ENCODE measurements at regions not wholly inside any gene's neighbourhood (a gene's known extent, or its start where the extent isn't known, plus 50 kb on each side); places are given as distances from the start of the nearest gene placed in this dataset.

DNA sequence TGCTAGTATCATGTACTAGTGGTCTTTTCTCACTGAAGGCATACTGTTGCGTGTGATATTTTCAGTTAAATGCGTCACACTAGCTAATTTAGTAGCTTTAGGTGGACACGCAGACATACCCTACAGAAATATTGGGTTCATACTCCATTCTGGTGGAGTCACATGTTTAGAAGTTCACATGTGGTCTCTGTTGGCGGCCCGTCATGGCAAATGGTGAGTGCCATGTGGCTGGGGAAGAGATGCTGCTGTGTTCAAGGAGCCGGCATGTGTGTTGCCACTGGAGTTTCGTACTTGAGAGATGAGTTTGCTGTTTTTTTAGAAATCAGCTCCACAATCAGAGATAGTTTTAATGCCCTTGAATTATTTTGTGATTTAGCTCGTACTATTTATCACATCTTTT lies 454.6 kb downstream of the PCNX1 start:
- TF ChIP-seq, protein P1, sequence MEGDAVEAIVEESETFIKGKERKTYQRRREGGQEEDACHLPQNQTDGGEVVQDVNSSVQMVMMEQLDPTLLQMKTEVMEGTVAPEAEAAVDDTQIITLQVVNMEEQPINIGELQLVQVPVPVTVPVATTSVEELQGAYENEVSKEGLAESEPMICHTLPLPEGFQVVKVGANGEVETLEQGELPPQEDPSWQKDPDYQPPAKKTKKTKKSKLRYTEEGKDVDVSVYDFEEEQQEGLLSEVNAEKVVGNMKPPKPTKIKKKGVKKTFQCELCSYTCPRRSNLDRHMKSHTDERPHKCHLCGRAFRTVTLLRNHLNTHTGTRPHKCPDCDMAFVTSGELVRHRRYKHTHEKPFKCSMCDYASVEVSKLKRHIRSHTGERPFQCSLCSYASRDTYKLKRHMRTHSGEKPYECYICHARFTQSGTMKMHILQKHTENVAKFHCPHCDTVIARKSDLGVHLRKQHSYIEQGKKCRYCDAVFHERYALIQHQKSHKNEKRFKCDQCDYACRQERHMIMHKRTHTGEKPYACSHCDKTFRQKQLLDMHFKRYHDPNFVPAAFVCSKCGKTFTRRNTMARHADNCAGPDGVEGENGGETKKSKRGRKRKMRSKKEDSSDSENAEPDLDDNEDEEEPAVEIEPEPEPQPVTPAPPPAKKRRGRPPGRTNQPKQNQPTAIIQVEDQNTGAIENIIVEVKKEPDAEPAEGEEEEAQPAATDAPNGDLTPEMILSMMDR (IDR thresholded peaks at IDR 0.05) = no peak
- no peak overlapping the region for H3K27ac ChIP-seq
- H3K9me3 ChIP-seq = no peaks in the 10 kb centered on the region
- no peak overlapping the region for H3K4me3 ChIP-seq
- peaks cover 10 to 56% of the 10 kb centered on the region in 2 donors for H3K4me1 ChIP-seq (ENCODE audit: control insufficient read depth in 1 of 2, low read depth in 2 of 2)
- no peaks in the 10 kb centered on the region for H3K36me3 ChIP-seq
- H3K27me3 ChIP-seq (replicated peaks; ENCODE audit: insufficient read depth) = no peaks in the 10 kb centered on the region
- ATAC-seq (ENCODE audit: insufficient number of reproducible peaks, low FRiP score, low read depth) = no peak
- DNase-seq (ENCODE audit: low spot score) = no peak

DNA sequence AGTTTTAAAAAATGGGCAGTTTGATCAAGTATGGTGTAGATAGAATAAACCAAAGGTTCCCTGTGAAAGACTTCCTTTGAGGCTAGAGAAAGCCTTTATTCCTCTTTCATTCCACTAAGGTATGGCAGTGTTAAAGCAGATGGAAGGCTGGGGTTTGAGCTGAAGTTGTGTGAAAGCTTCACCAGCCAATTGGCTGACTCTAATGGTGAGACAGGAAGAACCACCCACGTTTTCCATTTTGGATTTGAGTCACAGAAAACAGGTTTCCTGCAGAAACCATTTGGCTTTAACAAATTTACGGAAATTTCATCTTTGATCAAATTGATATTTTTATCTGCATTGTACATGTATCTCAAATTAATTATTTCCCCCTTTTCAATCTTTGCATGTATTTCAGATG lies 455.0 kb downstream of the PCNX1 start:
- no peak overlapping the region for H3K27ac ChIP-seq
- DNase-seq (ENCODE audit: low spot score) (no peak), ATAC-seq (ENCODE audit: insufficient number of reproducible peaks, low FRiP score, low read depth) (no peak)
- no peaks in the 10 kb centered on the region for H3K9me3 ChIP-seq
- TF ChIP-seq, protein P1 (IDR thresholded peaks at IDR 0.05) = no peak
- no peaks in the 10 kb centered on the region for H3K36me3 ChIP-seq
- no peak overlapping the region for H3K4me3 ChIP-seq
- H3K27me3 ChIP-seq (replicated peaks; ENCODE audit: insufficient read depth) = no peaks in the 10 kb centered on the region
- H3K4me1 ChIP-seq (ENCODE audit: control insufficient read depth in 1 of 2, low read depth in 2 of 2) = peaks cover 10 to 52% of the 10 kb centered on the region in 2 donors

DNA sequence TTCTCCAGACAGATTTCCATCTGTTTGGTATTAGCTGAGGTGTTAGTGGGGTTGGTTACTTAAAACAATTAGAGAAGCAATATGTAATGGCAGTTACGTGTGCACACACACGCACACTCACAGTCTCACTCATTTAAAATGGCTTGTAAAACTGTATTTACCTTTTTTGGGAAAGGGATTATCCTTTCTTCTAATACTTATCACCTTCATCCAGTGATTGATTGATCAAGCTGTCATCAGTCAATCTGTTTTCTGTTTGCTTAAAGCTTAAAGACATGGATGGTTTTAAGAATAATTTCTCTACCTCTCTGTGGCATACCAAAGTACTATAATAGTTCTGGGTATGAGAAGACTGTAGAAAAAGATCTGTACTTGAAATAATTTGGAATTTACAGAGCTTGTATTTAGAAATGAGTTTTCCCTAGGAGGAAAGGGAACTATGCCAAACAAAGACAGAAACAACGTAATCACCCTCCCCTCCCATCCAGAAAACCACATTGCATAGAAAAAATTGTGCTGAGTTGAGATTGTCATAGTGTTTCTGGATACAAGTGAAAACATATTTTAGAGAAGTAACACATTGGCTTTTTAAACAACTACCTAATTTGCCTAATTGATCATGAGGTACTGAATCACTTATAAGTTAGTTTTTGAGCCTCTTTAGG lies 455.8 kb downstream of the PCNX1 start:
- no peaks in the 10 kb centered on the region for H3K9me3 ChIP-seq
- H3K27ac ChIP-seq = peak overlapping the region in 1 of 2 donors; percentile 38
- no peak for DNase-seq (ENCODE audit: low spot score)
- H3K27me3 ChIP-seq (replicated peaks; ENCODE audit: insufficient read depth) = no peaks in the 10 kb centered on the region
- ATAC-seq (ENCODE audit: insufficient number of reproducible peaks, low FRiP score, low read depth) = no peak
- TF ChIP-seq, protein P1 (IDR thresholded peaks at IDR 0.05) = no peak
- no peak overlapping the region for H3K4me3 ChIP-seq
- no peaks in the 10 kb centered on the region for H3K36me3 ChIP-seq
- peaks cover 10 to 44% of the 10 kb centered on the region in 2 donors for H3K4me1 ChIP-seq (ENCODE audit: control insufficient read depth in 1 of 2, low read depth in 2 of 2)

DNA sequence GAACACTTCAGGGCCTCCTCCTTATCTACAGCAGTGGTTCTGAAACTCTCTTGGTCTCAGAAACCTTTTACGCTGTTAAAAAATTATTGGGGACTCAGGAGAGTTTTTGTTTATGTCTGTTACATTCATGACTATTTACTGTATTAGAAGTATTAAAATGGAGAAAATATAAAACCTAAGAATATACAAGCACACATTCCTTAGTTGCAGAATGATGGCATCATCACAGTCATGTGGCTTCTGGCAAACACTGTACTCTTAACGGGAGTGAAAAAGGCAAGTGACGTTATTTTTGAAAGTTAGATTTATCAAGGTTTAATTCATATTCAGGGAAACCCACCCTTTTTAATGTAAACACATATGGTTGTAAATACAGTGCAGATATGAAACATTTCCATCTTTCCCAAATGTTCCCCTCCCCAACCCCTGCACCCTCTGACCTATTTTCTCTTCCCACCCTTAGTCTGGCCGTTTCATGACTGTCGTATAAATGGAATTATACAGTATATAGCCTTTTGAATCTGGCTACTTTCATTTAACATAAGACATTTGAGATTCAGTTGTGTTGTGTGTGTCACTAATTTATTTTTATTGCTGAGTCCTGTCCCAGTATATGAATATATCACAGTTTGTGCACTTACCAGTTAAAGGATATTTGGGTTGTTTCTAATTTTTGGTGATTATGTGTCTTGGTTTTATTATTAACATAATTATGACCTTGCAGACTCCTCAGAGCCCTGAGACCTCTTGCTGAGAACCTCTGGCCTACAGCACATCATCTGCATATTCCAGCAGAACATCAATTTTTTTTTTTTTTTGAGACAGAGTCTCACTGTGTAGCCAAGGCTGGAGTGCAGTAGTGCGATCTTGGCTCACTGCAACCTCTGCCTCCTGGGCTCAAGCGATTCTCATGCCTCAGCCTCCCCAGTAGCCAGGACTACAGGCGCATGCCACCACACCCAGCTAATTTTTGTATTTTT lies 457.0 kb downstream of the PCNX1 start:
- ATAC-seq (ENCODE audit: insufficient number of reproducible peaks, low FRiP score, low read depth) = no peak
- TF ChIP-seq, protein P1 (IDR thresholded peaks at IDR 0.05) = no peak

DNA sequence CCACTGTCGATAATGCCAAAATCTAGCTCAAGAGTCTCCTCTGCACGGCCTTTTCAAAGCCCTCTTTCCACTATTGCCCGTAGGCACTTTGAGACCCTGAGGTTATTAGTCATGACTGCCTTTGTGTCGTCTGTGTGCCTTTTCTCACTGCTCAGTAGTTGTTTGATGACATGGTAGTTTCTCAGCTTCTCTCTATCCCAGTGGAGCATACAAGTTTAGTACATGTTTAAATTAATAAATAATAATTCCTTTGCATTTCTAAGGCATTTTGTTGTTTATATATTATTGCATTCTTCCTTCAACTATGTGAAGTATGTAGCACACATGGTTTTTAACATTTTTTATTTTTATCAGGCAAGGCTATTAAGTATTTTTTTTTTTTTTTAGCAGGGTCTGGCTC lies 458.1 kb downstream of the PCNX1 start:
- DNase-seq (ENCODE audit: low spot score) (no peak), ATAC-seq (ENCODE audit: insufficient number of reproducible peaks, low FRiP score, low read depth) (no peak)
- Histone ChIP-seq H3K4me1 (ENCODE audit: control insufficient read depth in 1 of 2, low read depth in 2 of 2) (peaks cover 10 to 36% of the 10 kb centered on the region in 2 donors), H3K27ac (peak overlapping the region in 1 of 2 donors; percentile 38), H3K4me3 (no peak overlapping the region), H3K9me3 (no peaks in the 10 kb centered on the region), H3K27me3 (replicated peaks; ENCODE audit: insufficient read depth) (no peaks in the 10 kb centered on the region), H3K36me3 (no peaks in the 10 kb centered on the region)
- TF ChIP-seq, protein P1 (IDR thresholded peaks at IDR 0.05) = no peak

More for the DNA sequence above, 457.0 kb downstream of the PCNX1 start:
- peaks cover 10 to 36% of the 10 kb centered on the region in 2 donors for H3K4me1 ChIP-seq (ENCODE audit: control insufficient read depth in 1 of 2, low read depth in 2 of 2)
- no peaks in the 10 kb centered on the region for H3K36me3 ChIP-seq
- H3K27ac ChIP-seq = peak overlapping the region; percentile 26 to 38
- no peaks in the 10 kb centered on the region for H3K9me3 ChIP-seq
- H3K27me3 ChIP-seq (replicated peaks; ENCODE audit: insufficient read depth) = no peaks in the 10 kb centered on the region
- DNase-seq (ENCODE audit: low spot score) = no peak
- no peak overlapping the region for H3K4me3 ChIP-seq
